PFSK-1 (cell line): ENCODE measurements at regions not wholly inside any gene's neighbourhood (a gene's known extent, or its start where the extent isn't known, plus 50 kb on each side); places are given as distances from the start of the nearest gene placed in this dataset.

Experiments used
- FOXP2 ChIP-seq: optimal IDR thresholded peaks from 2 replicates; pipeline ENCODE3; 2011; ENCODE audit warnings: borderline replicate concordance, control low read depth, inconsistent platforms; ENCODE audit not compliant: insufficient read depth; ENCODE audit errors: extremely low read length, extremely low read depth
- TF ChIP-seq, protein P1 (sequence below), 2 experiments: IDR thresholded peaks; 2 replicates each; pipeline versions ENCODE4 v1.6.1 to v1.8.0; 2011 to 2012; ENCODE audit warnings: low read depth in 2 of 2, low read length in 2 of 2, control low read depth in 1 of 2, inconsistent platforms in 1 of 2, mild to moderate bottlenecking in 1 of 2, moderate library complexity in 1 of 2; ENCODE audit not compliant: insufficient read depth in 1 of 2

DNA sequence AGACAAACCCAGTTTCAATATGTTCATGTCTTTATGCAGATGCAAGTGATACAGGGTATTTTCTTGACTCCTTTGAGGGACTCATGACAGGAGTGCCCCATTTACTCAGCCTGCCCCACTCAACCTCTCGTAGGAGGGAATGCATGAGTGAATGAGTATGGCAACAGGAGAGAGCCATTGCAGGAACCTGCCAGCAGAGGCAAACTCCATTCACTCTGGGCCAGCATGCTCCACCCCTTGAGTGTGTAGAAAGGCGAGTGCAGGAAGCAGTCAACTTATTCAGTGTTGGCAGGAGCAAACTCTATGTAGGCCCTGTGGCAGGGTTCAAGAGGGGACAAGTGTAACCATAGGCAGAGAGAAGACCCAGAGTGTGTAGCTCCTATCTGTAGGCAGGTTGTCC, 1526.3 kb downstream of the PLA2G4A start:
- TF ChIP-seq, protein P1, sequence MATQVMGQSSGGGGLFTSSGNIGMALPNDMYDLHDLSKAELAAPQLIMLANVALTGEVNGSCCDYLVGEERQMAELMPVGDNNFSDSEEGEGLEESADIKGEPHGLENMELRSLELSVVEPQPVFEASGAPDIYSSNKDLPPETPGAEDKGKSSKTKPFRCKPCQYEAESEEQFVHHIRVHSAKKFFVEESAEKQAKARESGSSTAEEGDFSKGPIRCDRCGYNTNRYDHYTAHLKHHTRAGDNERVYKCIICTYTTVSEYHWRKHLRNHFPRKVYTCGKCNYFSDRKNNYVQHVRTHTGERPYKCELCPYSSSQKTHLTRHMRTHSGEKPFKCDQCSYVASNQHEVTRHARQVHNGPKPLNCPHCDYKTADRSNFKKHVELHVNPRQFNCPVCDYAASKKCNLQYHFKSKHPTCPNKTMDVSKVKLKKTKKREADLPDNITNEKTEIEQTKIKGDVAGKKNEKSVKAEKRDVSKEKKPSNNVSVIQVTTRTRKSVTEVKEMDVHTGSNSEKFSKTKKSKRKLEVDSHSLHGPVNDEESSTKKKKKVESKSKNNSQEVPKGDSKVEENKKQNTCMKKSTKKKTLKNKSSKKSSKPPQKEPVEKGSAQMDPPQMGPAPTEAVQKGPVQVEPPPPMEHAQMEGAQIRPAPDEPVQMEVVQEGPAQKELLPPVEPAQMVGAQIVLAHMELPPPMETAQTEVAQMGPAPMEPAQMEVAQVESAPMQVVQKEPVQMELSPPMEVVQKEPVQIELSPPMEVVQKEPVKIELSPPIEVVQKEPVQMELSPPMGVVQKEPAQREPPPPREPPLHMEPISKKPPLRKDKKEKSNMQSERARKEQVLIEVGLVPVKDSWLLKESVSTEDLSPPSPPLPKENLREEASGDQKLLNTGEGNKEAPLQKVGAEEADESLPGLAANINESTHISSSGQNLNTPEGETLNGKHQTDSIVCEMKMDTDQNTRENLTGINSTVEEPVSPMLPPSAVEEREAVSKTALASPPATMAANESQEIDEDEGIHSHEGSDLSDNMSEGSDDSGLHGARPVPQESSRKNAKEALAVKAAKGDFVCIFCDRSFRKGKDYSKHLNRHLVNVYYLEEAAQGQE (IDR thresholded peaks at IDR 0.05; ENCODE audit: insufficient read depth in 1 of 2, low read depth in 2 of 2, low read length in 2 of 2), result no peak
- TF ChIP-seq FOXP2, result no peak
